ENCODE measurements at regions not wholly inside any gene's neighbourhood (a gene's known extent, or its start where the extent isn't known, plus 50 kb on each side); places are given as distances from the start of the nearest gene placed in this dataset.

GRCh38 chr12:84247931-84248330, 664.7 kb downstream of the SLC6A15 start:
- no peaks in the 10 kb centered on the region for H3K9me3 ChIP-seq (replicated peaks)
- no peak overlapping the region for H3K27ac ChIP-seq (replicated peaks)
- no peak for TF ChIP-seq CTCF (IDR thresholded peaks at IDR 0.05; ENCODE audit: borderline replicate concordance)
- H3K4me1 ChIP-seq: no peaks in the 10 kb centered on the region
- no peaks in the 10 kb centered on the region for H3K27me3 ChIP-seq (ENCODE audit: low read depth)
- no peaks in the 10 kb centered on the region for H3K36me3 ChIP-seq
- no peak overlapping the region for H3K4me3 ChIP-seq
- no peak for DNase-seq
- intact Hi-C loops (cut with micrococcal nuclease): no loop called here

GRCh38 chr12:84243686-84244085, 668.9 kb downstream of the SLC6A15 start:
- intact Hi-C loops (cut with micrococcal nuclease): no loop called here
- Histone ChIP-seq H3K36me3 (no peaks in the 10 kb centered on the region), H3K4me3 (no peak overlapping the region), H3K9me3 (replicated peaks) (no peaks in the 10 kb centered on the region), H3K27ac (replicated peaks) (no peak overlapping the region), H3K27me3 (ENCODE audit: low read depth) (no peaks in the 10 kb centered on the region), H3K4me1 (no peaks in the 10 kb centered on the region)
- no peak for TF ChIP-seq CTCF (IDR thresholded peaks at IDR 0.05; ENCODE audit: borderline replicate concordance)
- no peak for DNase-seq

- peaks cover 2% of the 10 kb centered on the region for H3K9me3 ChIP-seq (replicated peaks)
- no peak overlapping the region for H3K4me3 ChIP-seq
- no peaks in the 10 kb centered on the region for H3K36me3 ChIP-seq
- intact Hi-C loops (cut with micrococcal nuclease): no loop called here
- no peaks in the 10 kb centered on the region for H3K4me1 ChIP-seq
- H3K27ac ChIP-seq (replicated peaks): no peak overlapping the region
- no peak for DNase-seq
- TF ChIP-seq CTCF (IDR thresholded peaks at IDR 0.05; ENCODE audit: borderline replicate concordance): no peak
- H3K27me3 ChIP-seq (ENCODE audit: low read depth): no peaks in the 10 kb centered on the region
Measured at GRCh38 chr12:84222841-84223240, 689.8 kb downstream of the SLC6A15 start.

- Histone ChIP-seq H3K4me1 (no peaks in the 10 kb centered on the region), H3K36me3 (no peaks in the 10 kb centered on the region), H3K27ac (replicated peaks) (no peak overlapping the region), H3K27me3 (ENCODE audit: low read depth) (no peaks in the 10 kb centered on the region), H3K9me3 (replicated peaks) (peaks cover 3% of the 10 kb centered on the region), H3K4me3 (no peak overlapping the region)
- intact Hi-C loops (cut with micrococcal nuclease): no loop called here
- TF ChIP-seq CTCF (IDR thresholded peaks at IDR 0.05; ENCODE audit: borderline replicate concordance): no peak
- no peak for DNase-seq
Measured at GRCh38 chr12:84218406-84218805, 694.2 kb downstream of the SLC6A15 start.

- no peak for DNase-seq
- Histone ChIP-seq H3K4me3 (no peak overlapping the region), H3K27me3 (ENCODE audit: low read depth) (no peaks in the 10 kb centered on the region), H3K36me3 (no peaks in the 10 kb centered on the region), H3K9me3 (replicated peaks) (peaks cover 18% of the 10 kb centered on the region), H3K27ac (replicated peaks) (no peak overlapping the region), H3K4me1 (no peaks in the 10 kb centered on the region)
- TF ChIP-seq CTCF (IDR thresholded peaks at IDR 0.05; ENCODE audit: borderline replicate concordance): no peak
- intact Hi-C loops (cut with micrococcal nuclease): no loop called here
Measured at GRCh38 chr12:84201976-84202375, 710.6 kb downstream of the SLC6A15 start.
